HL-60 (cell line): ENCODE measurements at regions not wholly inside any gene's neighbourhood (a gene's known extent, or its start where the extent isn't known, plus 50 kb on each side); places are given as distances from the start of the nearest gene placed in this dataset.

Experiments used
- DNase-seq, 2 experiments: peaks; one replicate each; pipeline ENCODE4 v3.0.0-alpha.2; 2010 to 2020; ENCODE audit warnings: low read depth in 1 of 2, low spot score in 1 of 2
- H3K27ac ChIP-seq: fragments of 250-450 bp; sonication (Bioruptor Pico); replicated peaks from 2 replicates; pipeline ENCODE4 v1.5.1; 2020; ENCODE audit warnings: mild to moderate bottlenecking, moderate library complexity
- H3K27me3 ChIP-seq: fragments of 250-450 bp; sonication (Bioruptor Pico); 2 replicates; pipeline ENCODE4 v1.5.1; 2021; ENCODE audit warnings: mild to moderate bottlenecking, moderate library complexity; ENCODE audit not compliant: insufficient read depth, poor library complexity, severe bottlenecking
- H3K4me3 ChIP-seq: replicated peaks from 2 replicates; pipeline ENCODE4 v1.5.1; 2011; ENCODE audit warnings: mild to moderate bottlenecking, control low read depth, low read length; ENCODE audit not compliant: insufficient read depth
- GABPA ChIP-seq: IDR thresholded peaks from 2 replicates; pipeline ENCODE4 v1.6.1; 2012; ENCODE audit warnings: low read depth
- POLR2AphosphoS5 ChIP-seq: IDR thresholded peaks from 2 replicates; pipeline ENCODE4 v1.6.1; 2012; ENCODE audit warnings: low read depth
- SPI1 ChIP-seq: IDR thresholded peaks from 2 replicates; pipeline ENCODE4 v1.6.1; 2012; ENCODE audit warnings: low read depth, mild to moderate bottlenecking, borderline replicate concordance
- TF ChIP-seq, protein P1 (sequence below): IDR thresholded peaks from one replicate; pipeline ENCODE4 v1.5.1; 2011; ENCODE audit warnings: low read length, control low read depth, inconsistent platforms; ENCODE audit not compliant: insufficient read depth
- TF ChIP-seq, protein P2 (sequence below): IDR thresholded peaks from 2 replicates; pipeline ENCODE4 v1.6.1; 2012; ENCODE audit warnings: low read depth; ENCODE audit not compliant: insufficient replicate concordance

DNA sequence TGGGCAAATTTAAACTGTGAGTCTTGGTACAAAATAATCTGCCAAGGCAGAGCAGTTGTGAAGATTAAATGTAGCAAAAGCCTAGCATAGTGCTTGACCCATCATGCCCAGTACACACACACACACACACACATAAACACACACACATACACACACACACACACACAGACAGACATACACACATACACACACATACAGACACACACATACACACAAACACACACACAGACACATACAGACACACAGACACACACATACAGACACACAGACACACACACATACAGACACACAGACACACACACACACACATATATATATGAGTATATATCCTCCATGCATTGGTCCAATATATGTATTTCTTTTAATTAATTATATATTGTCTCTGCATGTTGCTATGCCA is 328.8 kb upstream of the DNAJC19 start:
- H3K27me3 ChIP-seq: no peaks in the 10 kb centered on the region
- no peak overlapping the region for H3K4me3 ChIP-seq
- DNase-seq: no peak
- H3K27ac ChIP-seq: no peak overlapping the region
- TF ChIP-seq, protein P1, sequence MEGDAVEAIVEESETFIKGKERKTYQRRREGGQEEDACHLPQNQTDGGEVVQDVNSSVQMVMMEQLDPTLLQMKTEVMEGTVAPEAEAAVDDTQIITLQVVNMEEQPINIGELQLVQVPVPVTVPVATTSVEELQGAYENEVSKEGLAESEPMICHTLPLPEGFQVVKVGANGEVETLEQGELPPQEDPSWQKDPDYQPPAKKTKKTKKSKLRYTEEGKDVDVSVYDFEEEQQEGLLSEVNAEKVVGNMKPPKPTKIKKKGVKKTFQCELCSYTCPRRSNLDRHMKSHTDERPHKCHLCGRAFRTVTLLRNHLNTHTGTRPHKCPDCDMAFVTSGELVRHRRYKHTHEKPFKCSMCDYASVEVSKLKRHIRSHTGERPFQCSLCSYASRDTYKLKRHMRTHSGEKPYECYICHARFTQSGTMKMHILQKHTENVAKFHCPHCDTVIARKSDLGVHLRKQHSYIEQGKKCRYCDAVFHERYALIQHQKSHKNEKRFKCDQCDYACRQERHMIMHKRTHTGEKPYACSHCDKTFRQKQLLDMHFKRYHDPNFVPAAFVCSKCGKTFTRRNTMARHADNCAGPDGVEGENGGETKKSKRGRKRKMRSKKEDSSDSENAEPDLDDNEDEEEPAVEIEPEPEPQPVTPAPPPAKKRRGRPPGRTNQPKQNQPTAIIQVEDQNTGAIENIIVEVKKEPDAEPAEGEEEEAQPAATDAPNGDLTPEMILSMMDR: no peak
- TF ChIP-seq POLR2AphosphoS5 (no peak), GABPA (no peak), SPI1 (no peak)
- TF ChIP-seq, protein P2, sequence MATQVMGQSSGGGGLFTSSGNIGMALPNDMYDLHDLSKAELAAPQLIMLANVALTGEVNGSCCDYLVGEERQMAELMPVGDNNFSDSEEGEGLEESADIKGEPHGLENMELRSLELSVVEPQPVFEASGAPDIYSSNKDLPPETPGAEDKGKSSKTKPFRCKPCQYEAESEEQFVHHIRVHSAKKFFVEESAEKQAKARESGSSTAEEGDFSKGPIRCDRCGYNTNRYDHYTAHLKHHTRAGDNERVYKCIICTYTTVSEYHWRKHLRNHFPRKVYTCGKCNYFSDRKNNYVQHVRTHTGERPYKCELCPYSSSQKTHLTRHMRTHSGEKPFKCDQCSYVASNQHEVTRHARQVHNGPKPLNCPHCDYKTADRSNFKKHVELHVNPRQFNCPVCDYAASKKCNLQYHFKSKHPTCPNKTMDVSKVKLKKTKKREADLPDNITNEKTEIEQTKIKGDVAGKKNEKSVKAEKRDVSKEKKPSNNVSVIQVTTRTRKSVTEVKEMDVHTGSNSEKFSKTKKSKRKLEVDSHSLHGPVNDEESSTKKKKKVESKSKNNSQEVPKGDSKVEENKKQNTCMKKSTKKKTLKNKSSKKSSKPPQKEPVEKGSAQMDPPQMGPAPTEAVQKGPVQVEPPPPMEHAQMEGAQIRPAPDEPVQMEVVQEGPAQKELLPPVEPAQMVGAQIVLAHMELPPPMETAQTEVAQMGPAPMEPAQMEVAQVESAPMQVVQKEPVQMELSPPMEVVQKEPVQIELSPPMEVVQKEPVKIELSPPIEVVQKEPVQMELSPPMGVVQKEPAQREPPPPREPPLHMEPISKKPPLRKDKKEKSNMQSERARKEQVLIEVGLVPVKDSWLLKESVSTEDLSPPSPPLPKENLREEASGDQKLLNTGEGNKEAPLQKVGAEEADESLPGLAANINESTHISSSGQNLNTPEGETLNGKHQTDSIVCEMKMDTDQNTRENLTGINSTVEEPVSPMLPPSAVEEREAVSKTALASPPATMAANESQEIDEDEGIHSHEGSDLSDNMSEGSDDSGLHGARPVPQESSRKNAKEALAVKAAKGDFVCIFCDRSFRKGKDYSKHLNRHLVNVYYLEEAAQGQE: no peak

DNA sequence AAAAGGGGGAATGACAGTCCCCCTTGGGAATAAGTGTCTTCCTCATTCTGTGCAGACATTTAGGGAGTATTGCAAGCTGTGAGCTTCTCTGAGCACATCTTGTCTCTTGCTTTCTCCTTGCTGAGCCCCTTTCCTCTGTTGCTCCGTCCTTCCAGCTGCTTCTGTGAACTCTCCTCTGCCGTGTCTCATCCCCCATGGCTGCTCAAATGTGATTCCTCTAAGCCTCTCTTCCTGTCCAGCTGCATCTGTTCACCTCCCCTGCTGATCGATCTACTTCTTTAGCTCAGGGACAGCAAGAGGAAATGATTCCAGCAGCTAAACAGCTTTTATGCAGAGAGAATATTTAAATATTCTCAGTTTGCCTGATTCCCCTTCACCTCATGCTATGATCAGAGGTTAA is 328.0 kb upstream of the DNAJC19 start:
- Histone ChIP-seq H3K27me3 (no peaks in the 10 kb centered on the region), H3K27ac (no peak overlapping the region), H3K4me3 (no peak overlapping the region)
- TF ChIP-seq, protein P2: no peak
- TF ChIP-seq POLR2AphosphoS5 (no peak), SPI1 (no peak), GABPA (no peak)
- TF ChIP-seq, protein P1: no peak
- no peak for DNase-seq

DNA sequence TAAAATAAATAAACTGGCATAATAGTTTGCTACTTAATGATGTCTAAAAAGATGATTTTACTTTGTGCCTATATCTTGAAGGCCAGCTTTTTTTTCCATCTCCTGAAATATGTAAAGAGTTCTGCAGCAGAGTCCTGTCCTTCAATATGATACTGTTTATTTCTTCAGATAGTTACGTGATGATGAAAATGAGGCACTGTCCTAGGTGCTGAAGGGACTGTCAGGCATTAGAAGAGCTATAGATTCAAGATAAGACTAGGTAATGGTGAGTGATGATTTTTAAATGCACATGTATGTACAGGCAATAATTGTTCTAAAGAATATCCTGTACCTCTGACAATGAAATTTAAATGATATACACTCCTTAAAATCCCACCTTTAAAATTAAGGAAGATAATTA is 326.9 kb upstream of the DNAJC19 start:
- TF ChIP-seq, protein P2: peak; percentile 93
- no peak for TF ChIP-seq SPI1
- Histone ChIP-seq H3K27me3 (no peaks in the 10 kb centered on the region), H3K27ac (no peak overlapping the region), H3K4me3 (no peak overlapping the region)
- DNase-seq: no peak

DNA sequence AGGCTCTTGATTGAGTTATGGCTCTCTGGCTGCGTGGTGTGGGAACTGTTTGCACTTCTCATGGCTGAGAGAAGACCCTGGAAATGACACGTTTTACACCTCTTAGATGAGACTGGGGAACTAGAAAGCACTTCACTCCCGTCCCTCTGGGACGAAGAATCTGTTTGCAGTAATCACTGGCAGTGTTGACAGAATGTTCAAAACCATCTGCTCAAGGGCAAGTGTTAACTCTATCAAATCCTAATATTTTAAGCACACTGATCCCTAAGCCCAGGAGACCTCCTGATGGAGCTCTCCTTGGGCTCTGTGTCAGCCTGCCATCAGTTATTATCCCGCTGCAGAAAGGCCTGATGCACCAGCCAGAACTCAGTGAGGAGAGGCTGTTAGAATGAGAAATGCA is 323.8 kb upstream of the DNAJC19 start:
- no peak overlapping the region for H3K27ac ChIP-seq
- TF ChIP-seq, protein P1: no peak
- TF ChIP-seq, protein P2: no peak
- TF ChIP-seq POLR2AphosphoS5 (no peak), GABPA (no peak), SPI1 (no peak)
- H3K4me3 ChIP-seq: no peak overlapping the region
- no peaks in the 10 kb centered on the region for H3K27me3 ChIP-seq
- no peak for DNase-seq
